AG09319 (cell line): ENCODE measurements at regions not wholly inside any gene's neighbourhood (a gene's known extent, or its start where the extent isn't known, plus 50 kb on each side); places are given as distances from the start of the nearest gene placed in this dataset.

Experiments
- DNase-seq: peaks from one replicate; pipeline ENCODE4 v3.0.0-alpha.2; 2010; ENCODE audit warnings: low read depth; ENCODE audit errors: extremely low read depth
- CTCF ChIP-seq: IDR thresholded peaks from 2 replicates; pipeline ENCODE4 v1.5.1; 2011; ENCODE audit warnings: low read depth, mild to moderate bottlenecking, inconsistent platforms, low read length, moderate library complexity

- no peak for TF ChIP-seq CTCF
- no peak for DNase-seq
Measured at GRCh38 chr3:177536873-177537272, 339.6 kb upstream of the TBL1XR1 start.

GRCh38 chr3:177537612-177538011 is 340.3 kb upstream of the TBL1XR1 start:
- no peak for DNase-seq
- no peak for TF ChIP-seq CTCF

- no peak for DNase-seq
- TF ChIP-seq CTCF, result no peak
Measured at GRCh38 chr3:177538048-177538749, 340.9 kb upstream of the TBL1XR1 start.

- no peak for TF ChIP-seq CTCF
- no peak for DNase-seq
Measured at GRCh38 chr3:177538750-177539730, 341.8 kb upstream of the TBL1XR1 start.

- no peak for DNase-seq
- no peak for TF ChIP-seq CTCF
Measured at GRCh38 chr3:177541541-177541940, 344.3 kb upstream of the TBL1XR1 start.

GRCh38 chr3:177545964-177546363 is 348.7 kb upstream of the TBL1XR1 start:
- TF ChIP-seq CTCF, result no peak
- DNase-seq, result peak; percentile 41
